Tibial nerve (tissue), 4 donors: ENCODE measurements at regions not wholly inside any gene's neighbourhood (a gene's known extent, or its start where the extent isn't known, plus 50 kb on each side); places are given as distances from the start of the nearest gene placed in this dataset.

Source experiments
- CTCF ChIP-seq, 5 experiments: fragments of 200-600 bp in 3 of 5; fragments of 450-650 bp in 2 of 5; sonication (generic) in 3 of 5; IDR thresholded peaks; one replicate each; pipeline ENCODE4 v1.5.1; 2016 to 2019; ENCODE audit warnings: antibody characterized with exemption in 5 of 5, mild to moderate bottlenecking in 3 of 5, moderate library complexity in 2 of 5
- EP300 ChIP-seq, 2 donors: sonication (generic); formaldehyde crosslinking; IDR thresholded peaks; one replicate each; pipeline ENCODE4 v1.6.1; 2017; ENCODE audit warnings: antibody characterized with exemption in 2 of 2, mild to moderate bottlenecking in 1 of 2
- POLR2A ChIP-seq, 2 donors: fragments of 450-650 bp; IDR thresholded peaks; one replicate each; pipeline ENCODE4 v1.6.1; 2017; ENCODE audit warnings: antibody characterized with exemption in 2 of 2, mild to moderate bottlenecking in 2 of 2, moderate library complexity in 2 of 2

GRCh38 chr17:70955441-70955840, 786.1 kb downstream of the KCNJ2 start:
- TF ChIP-seq POLR2A (IDR thresholded peaks at IDR 0.05) (no peak), CTCF (IDR thresholded peaks at IDR 0.05) (no peak), EP300 (IDR thresholded peaks at IDR 0.05) (no peak)
